ENCODE measurements at regions not wholly inside any gene's neighbourhood (a gene's known extent, or its start where the extent isn't known, plus 50 kb on each side); places are given as distances from the start of the nearest gene placed in this dataset.

GRCh38 chr11:70846781-70847655 lies 405.4 kb downstream of the SHANK2 start:
- Histone ChIP-seq H3K27ac (no peak overlapping the region), H3K27me3 (ENCODE audit: low read depth) (no peaks in the 10 kb centered on the region), H3K4me3 (no peak overlapping the region), H3K36me3 (no peaks in the 10 kb centered on the region), H3K9me3 (no peaks in the 10 kb centered on the region), H3K4me1 (no peaks in the 10 kb centered on the region)
- TF ChIP-seq CTCF (IDR thresholded peaks at IDR 0.05) = no peak
- intact Hi-C loops (cut with DNase I) = no loop called here
- no peak for ATAC-seq
- no peak for DNase-seq

GRCh38 chr11:70848243-70848750 lies 404.1 kb downstream of the SHANK2 start:
- Histone ChIP-seq H3K9me3 (no peaks in the 10 kb centered on the region), H3K27me3 (ENCODE audit: low read depth) (no peaks in the 10 kb centered on the region), H3K4me1 (no peaks in the 10 kb centered on the region), H3K4me3 (no peak overlapping the region), H3K27ac (no peak overlapping the region), H3K36me3 (no peaks in the 10 kb centered on the region)
- ATAC-seq (no peak), DNase-seq (no peak)
- intact Hi-C loops (cut with DNase I) = no loop called here
- TF ChIP-seq CTCF (IDR thresholded peaks at IDR 0.05) = no peak

- Histone ChIP-seq H3K9me3 (no peaks in the 10 kb centered on the region), H3K36me3 (no peaks in the 10 kb centered on the region), H3K4me1 (no peaks in the 10 kb centered on the region), H3K4me3 (no peak overlapping the region), H3K27ac (no peak overlapping the region), H3K27me3 (ENCODE audit: low read depth) (no peaks in the 10 kb centered on the region)
- no peak for DNase-seq
- intact Hi-C loops (cut with DNase I) = no loop called here
- TF ChIP-seq CTCF (IDR thresholded peaks at IDR 0.05) = no peak
- no peak for ATAC-seq
These were observed 403.3 kb downstream of the SHANK2 start for GRCh38 chr11:70849031-70849430.

- TF ChIP-seq CTCF (IDR thresholded peaks at IDR 0.05) = no peak
- DNase-seq (no peak), ATAC-seq (no peak)
- no peak overlapping the region for H3K4me3 ChIP-seq
- H3K9me3 ChIP-seq = no peaks in the 10 kb centered on the region
- H3K27me3 ChIP-seq (ENCODE audit: low read depth) = no peaks in the 10 kb centered on the region
- no peak overlapping the region for H3K27ac ChIP-seq
- H3K36me3 ChIP-seq = no peaks in the 10 kb centered on the region
- intact Hi-C loops (cut with DNase I) = no loop called here
- H3K4me1 ChIP-seq = no peaks in the 10 kb centered on the region
These were observed 401.1 kb downstream of the SHANK2 start for GRCh38 chr11:70851308-70851707.

GRCh38 chr11:70851907-70852306 lies 400.5 kb downstream of the SHANK2 start:
- no peak for TF ChIP-seq CTCF (IDR thresholded peaks at IDR 0.05)
- Histone ChIP-seq H3K36me3 (no peaks in the 10 kb centered on the region), H3K9me3 (no peaks in the 10 kb centered on the region), H3K27me3 (ENCODE audit: low read depth) (no peaks in the 10 kb centered on the region), H3K4me1 (no peaks in the 10 kb centered on the region), H3K27ac (no peak overlapping the region), H3K4me3 (no peak overlapping the region)
- intact Hi-C loops (cut with DNase I) = no loop called here
- ATAC-seq = no peak
- DNase-seq = no peak

Data from lower lobe of right lung (tissue), 2 donors.